ENCODE measurements at regions not wholly inside any gene's neighbourhood (a gene's known extent, or its start where the extent isn't known, plus 50 kb on each side); places are given as distances from the start of the nearest gene placed in this dataset.

DNA sequence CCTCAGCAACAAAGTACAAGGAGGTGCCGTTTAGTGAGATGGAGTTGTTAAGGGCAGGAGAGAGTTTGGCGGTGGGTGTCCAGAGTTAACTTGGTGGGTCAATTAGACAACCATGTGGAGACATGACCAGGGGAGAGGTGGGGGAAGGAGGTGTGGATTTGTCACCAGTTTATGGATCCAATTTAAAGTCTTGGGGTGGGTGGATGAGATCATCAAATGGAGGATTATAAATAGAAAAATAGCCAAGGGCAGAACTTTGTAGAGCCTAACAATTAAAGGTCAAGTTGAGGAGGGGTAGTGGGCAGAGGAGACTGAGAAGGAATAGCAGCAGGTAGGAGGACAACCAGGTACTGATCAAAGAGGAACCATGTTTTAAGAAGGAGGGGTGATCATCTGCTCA lies 108.7 kb upstream of the IL12B start:
- TF ChIP-seq POLR2AphosphoS5 (IDR thresholded peaks at IDR 0.05) (no peak), POLR2A (IDR thresholded peaks at IDR 0.05) (no peak)
- TF ChIP-seq, protein P1, sequence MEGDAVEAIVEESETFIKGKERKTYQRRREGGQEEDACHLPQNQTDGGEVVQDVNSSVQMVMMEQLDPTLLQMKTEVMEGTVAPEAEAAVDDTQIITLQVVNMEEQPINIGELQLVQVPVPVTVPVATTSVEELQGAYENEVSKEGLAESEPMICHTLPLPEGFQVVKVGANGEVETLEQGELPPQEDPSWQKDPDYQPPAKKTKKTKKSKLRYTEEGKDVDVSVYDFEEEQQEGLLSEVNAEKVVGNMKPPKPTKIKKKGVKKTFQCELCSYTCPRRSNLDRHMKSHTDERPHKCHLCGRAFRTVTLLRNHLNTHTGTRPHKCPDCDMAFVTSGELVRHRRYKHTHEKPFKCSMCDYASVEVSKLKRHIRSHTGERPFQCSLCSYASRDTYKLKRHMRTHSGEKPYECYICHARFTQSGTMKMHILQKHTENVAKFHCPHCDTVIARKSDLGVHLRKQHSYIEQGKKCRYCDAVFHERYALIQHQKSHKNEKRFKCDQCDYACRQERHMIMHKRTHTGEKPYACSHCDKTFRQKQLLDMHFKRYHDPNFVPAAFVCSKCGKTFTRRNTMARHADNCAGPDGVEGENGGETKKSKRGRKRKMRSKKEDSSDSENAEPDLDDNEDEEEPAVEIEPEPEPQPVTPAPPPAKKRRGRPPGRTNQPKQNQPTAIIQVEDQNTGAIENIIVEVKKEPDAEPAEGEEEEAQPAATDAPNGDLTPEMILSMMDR (IDR thresholded peaks at IDR 0.05), result no peak
- no peak overlapping the region for H3K4me3 ChIP-seq
- no peaks in the 10 kb centered on the region for H3K9me3 ChIP-seq
- DNase-seq (ENCODE audit: low spot score in 2 of 2), result no peak
- intact Hi-C loops (cut with DNase I; ENCODE audit: low total_unique reads), result no loop called here
- H3K27me3 ChIP-seq, result no peaks in the 10 kb centered on the region
- H3K27ac ChIP-seq, result no peak overlapping the region
- no peaks in the 10 kb centered on the region for H3K36me3 ChIP-seq
- H3K4me1 ChIP-seq, result no peaks in the 10 kb centered on the region

- Histone ChIP-seq H3K36me3 (no peaks in the 10 kb centered on the region), H3K9me3 (no peaks in the 10 kb centered on the region), H3K27me3 (no peaks in the 10 kb centered on the region), H3K27ac (no peak overlapping the region), H3K4me3 (no peak overlapping the region), H3K4me1 (no peaks in the 10 kb centered on the region)
- TF ChIP-seq, protein P1 (IDR thresholded peaks at IDR 0.05), result no peak
- no peak for TF ChIP-seq POLR2AphosphoS5 (IDR thresholded peaks at IDR 0.05)
- TF ChIP-seq POLR2A (IDR thresholded peaks at IDR 0.05), result no peak
- intact Hi-C loops (cut with DNase I; ENCODE audit: low total_unique reads), result no loop called here
- DNase-seq (ENCODE audit: low spot score in 2 of 2), result no peak
Observed at GRCh38 chr5:159440235-159440634, 109.9 kb upstream of the IL12B start.

- TF ChIP-seq POLR2AphosphoS5 (IDR thresholded peaks at IDR 0.05) (no peak), POLR2A (IDR thresholded peaks at IDR 0.05) (no peak)
- TF ChIP-seq, protein P1 (IDR thresholded peaks at IDR 0.05), result no peak
- H3K27me3 ChIP-seq, result no peaks in the 10 kb centered on the region
- H3K36me3 ChIP-seq, result no peaks in the 10 kb centered on the region
- H3K9me3 ChIP-seq, result no peaks in the 10 kb centered on the region
- no peaks in the 10 kb centered on the region for H3K4me1 ChIP-seq
- DNase-seq (ENCODE audit: low spot score in 2 of 2), result no peak
- intact Hi-C loops (cut with DNase I; ENCODE audit: low total_unique reads), result no loop called here
- no peak overlapping the region for H3K4me3 ChIP-seq
- H3K27ac ChIP-seq, result no peak overlapping the region
Observed at GRCh38 chr5:159440968-159441367, 110.7 kb upstream of the IL12B start.

GRCh38 chr5:159441441-159441840 lies 111.2 kb upstream of the IL12B start:
- H3K27me3 ChIP-seq, result no peaks in the 10 kb centered on the region
- no peak for DNase-seq (ENCODE audit: low spot score in 2 of 2)
- no peak overlapping the region for H3K4me3 ChIP-seq
- intact Hi-C loops (cut with DNase I; ENCODE audit: low total_unique reads), result no loop called here
- TF ChIP-seq, protein P1 (IDR thresholded peaks at IDR 0.05), result peak in 1 of 3 donors; percentile 15
- TF ChIP-seq POLR2AphosphoS5 (IDR thresholded peaks at IDR 0.05), result no peak
- H3K36me3 ChIP-seq, result no peaks in the 10 kb centered on the region
- no peaks in the 10 kb centered on the region for H3K9me3 ChIP-seq
- H3K4me1 ChIP-seq, result no peaks in the 10 kb centered on the region
- H3K27ac ChIP-seq, result no peak overlapping the region

DNA sequence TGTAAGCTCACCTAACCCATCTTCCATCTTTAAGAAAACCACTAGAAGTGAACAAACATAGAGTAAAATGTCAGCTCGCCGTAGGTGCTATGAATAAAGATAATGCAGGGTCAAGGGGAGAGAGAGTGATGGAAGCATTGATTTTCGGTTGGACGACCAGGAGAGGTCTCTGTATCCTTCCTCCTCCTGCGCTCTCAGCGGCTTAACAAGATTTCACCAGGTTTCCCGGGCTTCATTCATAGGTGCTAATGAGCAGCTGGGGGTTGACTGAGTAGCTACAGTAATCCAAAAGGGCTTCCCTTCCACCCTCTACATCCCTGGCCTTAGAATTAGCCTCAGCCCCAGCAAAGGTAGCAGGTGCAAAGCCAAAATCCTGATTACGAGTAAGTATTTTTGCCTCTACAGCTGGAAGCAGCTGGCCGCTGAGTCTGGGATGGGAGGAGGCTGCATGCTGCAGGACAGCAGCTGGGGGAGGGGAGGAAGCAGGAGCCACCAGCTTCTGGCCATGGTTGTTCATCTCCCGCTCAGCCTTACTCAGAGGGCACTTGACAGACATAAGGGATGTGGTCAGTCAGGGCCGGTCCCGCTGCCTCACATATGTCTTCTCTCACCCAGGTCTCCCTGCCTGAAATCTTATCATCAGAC lies 112.0 kb upstream of the IL12B start:
- no peaks in the 10 kb centered on the region for H3K36me3 ChIP-seq
- TF ChIP-seq POLR2AphosphoS5 (IDR thresholded peaks at IDR 0.05) (no peak), POLR2A (IDR thresholded peaks at IDR 0.05) (no peak)
- TF ChIP-seq, protein P1 (IDR thresholded peaks at IDR 0.05), result no peak
- no peak overlapping the region for H3K4me3 ChIP-seq
- no peak overlapping the region for H3K27ac ChIP-seq
- DNase-seq (ENCODE audit: low spot score in 2 of 2), result no peak
- no peaks in the 10 kb centered on the region for H3K27me3 ChIP-seq
- intact Hi-C loops (cut with DNase I; ENCODE audit: low total_unique reads), result no loop called here
- H3K9me3 ChIP-seq, result no peaks in the 10 kb centered on the region
- H3K4me1 ChIP-seq, result no peaks in the 10 kb centered on the region

All from breast epithelium (tissue), 4 donors.